ENCODE measurements at regions not wholly inside any gene's neighbourhood (a gene's known extent, or its start where the extent isn't known, plus 50 kb on each side); places are given as distances from the start of the nearest gene placed in this dataset.

DNA sequence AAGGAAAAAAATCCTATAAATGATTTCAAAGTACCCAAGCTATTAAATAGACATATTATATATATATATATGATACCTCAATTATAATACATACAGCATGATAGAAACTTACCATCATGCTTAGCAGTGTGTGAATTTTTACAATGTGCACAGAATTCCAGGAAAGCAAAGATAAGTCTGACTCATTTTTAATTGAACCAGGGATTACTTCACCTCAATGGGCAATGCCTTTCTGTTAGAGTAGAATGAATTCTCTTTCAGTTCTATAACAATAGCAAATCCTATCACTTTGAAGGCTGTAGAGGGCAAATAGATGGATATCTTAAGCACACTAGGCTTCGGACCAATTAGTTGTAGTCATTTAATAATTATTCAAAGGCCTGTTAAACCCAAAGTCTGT is 54.8 kb upstream of the P3H2 start:
- Mint-ChIP-seq H3K4me1 (ENCODE audit: low read depth) (peaks cover 7% of the 10 kb centered on the region), H3K27me3 (ENCODE audit: low read depth) (no peaks in the 10 kb centered on the region), H3K4me3 (ENCODE audit: unreplicated experiment) (no peak overlapping the region), H3K9me3 (ENCODE audit: low read depth) (no peaks in the 10 kb centered on the region), H3K27ac (ENCODE audit: unreplicated experiment) (no peak overlapping the region), H3K36me3 (ENCODE audit: low read depth) (no peaks in the 10 kb centered on the region)
- DNase-seq (ENCODE audit: low spot score): no peak
- TF ChIP-seq, protein P1, sequence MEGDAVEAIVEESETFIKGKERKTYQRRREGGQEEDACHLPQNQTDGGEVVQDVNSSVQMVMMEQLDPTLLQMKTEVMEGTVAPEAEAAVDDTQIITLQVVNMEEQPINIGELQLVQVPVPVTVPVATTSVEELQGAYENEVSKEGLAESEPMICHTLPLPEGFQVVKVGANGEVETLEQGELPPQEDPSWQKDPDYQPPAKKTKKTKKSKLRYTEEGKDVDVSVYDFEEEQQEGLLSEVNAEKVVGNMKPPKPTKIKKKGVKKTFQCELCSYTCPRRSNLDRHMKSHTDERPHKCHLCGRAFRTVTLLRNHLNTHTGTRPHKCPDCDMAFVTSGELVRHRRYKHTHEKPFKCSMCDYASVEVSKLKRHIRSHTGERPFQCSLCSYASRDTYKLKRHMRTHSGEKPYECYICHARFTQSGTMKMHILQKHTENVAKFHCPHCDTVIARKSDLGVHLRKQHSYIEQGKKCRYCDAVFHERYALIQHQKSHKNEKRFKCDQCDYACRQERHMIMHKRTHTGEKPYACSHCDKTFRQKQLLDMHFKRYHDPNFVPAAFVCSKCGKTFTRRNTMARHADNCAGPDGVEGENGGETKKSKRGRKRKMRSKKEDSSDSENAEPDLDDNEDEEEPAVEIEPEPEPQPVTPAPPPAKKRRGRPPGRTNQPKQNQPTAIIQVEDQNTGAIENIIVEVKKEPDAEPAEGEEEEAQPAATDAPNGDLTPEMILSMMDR (IDR thresholded peaks at IDR 0.05): no peak

DNA sequence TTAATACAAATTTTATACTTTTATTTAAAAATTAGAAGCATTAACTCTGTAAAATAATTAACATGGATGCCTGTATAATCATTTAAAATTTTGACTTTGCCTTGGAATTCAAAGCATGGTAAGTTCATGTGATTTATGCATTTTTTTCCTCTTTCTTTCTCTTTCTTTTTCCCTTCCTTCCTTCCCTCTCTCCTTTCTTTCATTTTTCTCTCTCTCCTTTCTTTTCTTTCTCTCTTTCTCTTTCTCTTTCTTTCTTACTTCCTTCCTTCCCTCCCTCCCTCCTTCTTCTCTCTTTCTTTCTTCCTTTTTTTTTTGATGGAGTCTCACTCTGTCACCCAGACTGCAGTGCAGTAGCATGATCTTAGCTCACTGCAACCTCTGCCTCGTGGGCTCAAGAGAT is 53.8 kb upstream of the P3H2 start:
- H3K4me3 Mint-ChIP-seq (ENCODE audit: unreplicated experiment): no peak overlapping the region
- H3K9me3 Mint-ChIP-seq (ENCODE audit: low read depth): no peaks in the 10 kb centered on the region
- no peak for DNase-seq (ENCODE audit: low spot score)
- H3K4me1 Mint-ChIP-seq (ENCODE audit: low read depth): no peaks in the 10 kb centered on the region
- no peaks in the 10 kb centered on the region for H3K36me3 Mint-ChIP-seq (ENCODE audit: low read depth)
- no peaks in the 10 kb centered on the region for H3K27me3 Mint-ChIP-seq (ENCODE audit: low read depth)
- no peak overlapping the region for H3K27ac Mint-ChIP-seq (ENCODE audit: unreplicated experiment)
- TF ChIP-seq, protein P1 (IDR thresholded peaks at IDR 0.05): no peak

DNA sequence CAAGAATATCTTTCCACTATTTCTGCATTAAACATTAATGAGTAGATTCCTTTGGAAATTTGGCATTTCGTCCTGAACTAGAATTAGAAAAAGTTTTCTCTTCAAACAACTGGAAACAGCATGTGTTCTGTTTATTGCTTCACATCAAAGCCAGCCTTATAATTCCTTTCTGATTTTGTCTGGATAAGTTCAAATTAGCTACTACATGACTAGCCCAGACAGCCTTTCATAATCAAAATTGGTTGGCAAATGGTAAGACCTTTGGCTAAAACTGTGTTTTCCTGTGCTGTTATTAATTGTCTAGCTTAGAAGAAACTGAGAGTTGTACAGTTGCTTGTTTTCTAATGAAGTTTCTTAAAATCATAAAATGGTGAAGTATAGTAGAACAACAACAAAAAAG is 52.7 kb upstream of the P3H2 start:
- H3K4me1 Mint-ChIP-seq (ENCODE audit: low read depth): peaks cover 5% of the 10 kb centered on the region
- H3K9me3 Mint-ChIP-seq (ENCODE audit: low read depth): no peaks in the 10 kb centered on the region
- TF ChIP-seq, protein P1 (IDR thresholded peaks at IDR 0.05): no peak
- no peaks in the 10 kb centered on the region for H3K36me3 Mint-ChIP-seq (ENCODE audit: low read depth)
- H3K27ac Mint-ChIP-seq (ENCODE audit: unreplicated experiment): no peak overlapping the region
- DNase-seq (ENCODE audit: low spot score): no peak
- H3K27me3 Mint-ChIP-seq (ENCODE audit: low read depth): no peaks in the 10 kb centered on the region
- H3K4me3 Mint-ChIP-seq (ENCODE audit: unreplicated experiment): no peak overlapping the region

DNA sequence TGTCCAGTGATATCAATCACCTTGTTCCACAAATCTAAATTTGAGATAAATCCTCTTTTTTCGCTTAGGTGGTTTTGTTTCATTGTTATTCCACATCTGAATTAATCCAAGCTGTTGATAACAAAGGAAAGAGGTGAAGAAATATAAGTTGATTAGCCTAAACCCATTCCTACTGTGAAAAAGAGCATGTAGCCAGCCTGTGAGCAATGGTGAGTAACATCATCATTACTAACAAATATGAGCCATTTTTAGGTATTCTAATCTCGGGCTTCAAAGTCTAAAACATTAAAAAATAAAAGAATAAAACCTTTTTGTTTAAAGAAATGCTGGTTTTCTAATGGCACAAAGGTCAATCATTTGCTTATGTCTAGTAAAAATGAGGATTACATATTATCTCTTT is 52.1 kb upstream of the P3H2 start:
- H3K9me3 Mint-ChIP-seq (ENCODE audit: low read depth): no peaks in the 10 kb centered on the region
- DNase-seq (ENCODE audit: low spot score): no peak
- H3K36me3 Mint-ChIP-seq (ENCODE audit: low read depth): no peaks in the 10 kb centered on the region
- H3K27me3 Mint-ChIP-seq (ENCODE audit: low read depth): no peaks in the 10 kb centered on the region
- H3K4me1 Mint-ChIP-seq (ENCODE audit: low read depth): peaks cover 5% of the 10 kb centered on the region
- H3K4me3 Mint-ChIP-seq (ENCODE audit: unreplicated experiment): no peak overlapping the region
- TF ChIP-seq, protein P1 (IDR thresholded peaks at IDR 0.05): no peak
- H3K27ac Mint-ChIP-seq (ENCODE audit: unreplicated experiment): no peak overlapping the region

Measured in chondrocyte (in vitro differentiated cells).